Liver (tissue), 3 donors: ENCODE measurements at regions not wholly inside any gene's neighbourhood (a gene's known extent, or its start where the extent isn't known, plus 50 kb on each side); places are given as distances from the start of the nearest gene placed in this dataset.

Source experiments
- CTCF ChIP-seq: fragments of 150-350 bp; IDR thresholded peaks from 2 replicates; pipeline ENCODE4 v1.5.1; 2017; ENCODE audit warnings: improper control_type of control experiment, low read depth, low read length; ENCODE audit not compliant: missing input control
- MAX ChIP-seq: IDR thresholded peaks from 2 replicates; pipeline ENCODE4 v1.6.1; 2016; ENCODE audit warnings: antibody characterized with exemption
- RAD21 ChIP-seq, 2 donors: IDR thresholded peaks; 2 replicates each; pipeline ENCODE4 v1.6.1; 2016; ENCODE audit warnings: antibody characterized with exemption in 2 of 2, mild to moderate bottlenecking in 2 of 2
- donor health status: healthy.
- donor health status: healthy.

DNA sequence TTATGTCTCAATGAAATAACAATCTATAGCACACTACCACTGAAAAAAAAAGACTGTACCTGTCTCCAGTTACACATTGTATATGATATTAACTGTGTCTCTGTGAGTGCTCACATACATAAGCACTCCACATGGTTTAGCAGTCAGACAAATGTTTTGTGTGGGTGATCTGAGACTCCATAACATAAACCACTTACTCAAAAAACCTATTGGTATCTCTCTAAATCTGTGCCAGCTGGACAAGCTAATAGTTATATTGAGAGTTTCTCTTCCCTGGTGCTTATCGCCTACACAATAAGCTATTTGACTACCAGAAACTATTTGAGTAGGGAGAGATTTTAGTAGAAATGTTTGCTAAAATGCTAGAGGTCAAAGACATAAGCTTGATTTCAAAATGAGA lies 190.1 kb upstream of the AGR3 start:
- no peak for TF ChIP-seq MAX
- TF ChIP-seq RAD21 (IDR thresholded peaks at IDR 0.05): no peak
- TF ChIP-seq CTCF: no peak
